GM19023 (cell line): ENCODE measurements at regions not wholly inside any gene's neighbourhood (a gene's known extent, or its start where the extent isn't known, plus 50 kb on each side); places are given as distances from the start of the nearest gene placed in this dataset.
A peak's percentile ranks its signal among the peaks of the same experiment; 100 is the strongest.

Experiments used
- ATAC-seq: cut with Tn5 transposase; IDR thresholded peaks from one replicate; pipeline ENCODE4 v1.9.1; 2021; ENCODE audit warnings: mild to moderate bottlenecking, moderate library complexity; ENCODE audit not compliant: unreplicated experiment

DNA sequence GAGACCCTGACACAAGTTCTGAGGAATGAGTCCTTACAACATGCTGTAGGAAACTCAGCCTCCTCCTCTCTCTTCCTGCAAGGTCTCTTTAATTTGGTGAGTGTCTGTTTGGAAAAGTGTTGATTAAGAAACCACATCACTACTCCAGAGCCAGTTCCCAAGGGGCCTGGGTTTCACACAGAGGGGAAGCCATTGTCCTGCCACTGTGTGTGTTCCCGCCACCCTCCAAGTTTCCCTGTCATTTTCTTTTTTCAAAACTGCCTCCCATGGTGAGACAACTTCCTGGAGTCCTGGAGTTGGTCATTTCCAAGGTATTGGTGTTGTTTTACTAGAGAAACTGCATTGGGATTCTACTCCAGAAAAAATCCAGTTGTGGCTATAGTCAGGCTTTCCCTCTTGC, 232.0 kb upstream of the PARD3B start:
- ATAC-seq = no peak

DNA sequence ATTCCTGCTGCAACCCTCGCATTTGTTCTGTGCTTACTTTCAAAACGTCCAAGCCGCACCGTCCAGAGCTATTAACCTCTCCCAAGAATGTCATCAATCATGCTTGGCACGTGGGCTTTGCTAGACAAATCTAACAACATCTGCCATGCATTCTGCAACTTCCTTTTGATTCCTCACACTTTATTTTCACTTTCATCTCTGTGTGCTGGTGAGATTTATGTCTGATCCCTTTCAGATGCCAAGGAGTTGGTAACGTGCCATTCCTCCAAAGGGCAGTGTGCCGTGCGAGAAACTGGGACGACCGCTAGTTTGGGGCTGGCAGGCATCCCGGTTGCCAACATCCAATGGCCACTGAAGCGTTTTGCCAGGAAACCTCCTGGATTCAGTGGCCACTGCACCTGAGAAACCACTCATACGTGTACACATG, 230.0 kb upstream of the PARD3B start:
- no peak for ATAC-seq

DNA sequence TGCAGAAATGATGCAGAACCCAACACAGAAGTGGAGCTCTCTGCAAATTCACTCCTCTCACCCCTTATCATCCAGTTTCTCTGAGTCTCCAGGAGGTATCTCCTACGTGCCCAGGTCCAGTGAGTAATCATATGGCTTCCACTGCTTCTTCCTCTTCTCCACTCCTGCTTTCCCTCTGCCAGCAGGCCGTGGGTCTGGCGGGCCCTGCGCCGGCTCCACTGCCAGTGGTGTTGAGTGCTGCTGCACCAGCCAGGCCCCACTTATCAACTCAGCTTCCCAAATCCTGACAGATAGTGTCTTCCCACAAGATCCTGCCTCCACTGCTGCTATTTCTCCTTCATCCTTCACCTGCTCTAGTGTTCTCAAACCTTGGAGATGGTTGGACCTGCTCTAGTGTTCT, 227.6 kb upstream of the PARD3B start:
- ATAC-seq = no peak

DNA sequence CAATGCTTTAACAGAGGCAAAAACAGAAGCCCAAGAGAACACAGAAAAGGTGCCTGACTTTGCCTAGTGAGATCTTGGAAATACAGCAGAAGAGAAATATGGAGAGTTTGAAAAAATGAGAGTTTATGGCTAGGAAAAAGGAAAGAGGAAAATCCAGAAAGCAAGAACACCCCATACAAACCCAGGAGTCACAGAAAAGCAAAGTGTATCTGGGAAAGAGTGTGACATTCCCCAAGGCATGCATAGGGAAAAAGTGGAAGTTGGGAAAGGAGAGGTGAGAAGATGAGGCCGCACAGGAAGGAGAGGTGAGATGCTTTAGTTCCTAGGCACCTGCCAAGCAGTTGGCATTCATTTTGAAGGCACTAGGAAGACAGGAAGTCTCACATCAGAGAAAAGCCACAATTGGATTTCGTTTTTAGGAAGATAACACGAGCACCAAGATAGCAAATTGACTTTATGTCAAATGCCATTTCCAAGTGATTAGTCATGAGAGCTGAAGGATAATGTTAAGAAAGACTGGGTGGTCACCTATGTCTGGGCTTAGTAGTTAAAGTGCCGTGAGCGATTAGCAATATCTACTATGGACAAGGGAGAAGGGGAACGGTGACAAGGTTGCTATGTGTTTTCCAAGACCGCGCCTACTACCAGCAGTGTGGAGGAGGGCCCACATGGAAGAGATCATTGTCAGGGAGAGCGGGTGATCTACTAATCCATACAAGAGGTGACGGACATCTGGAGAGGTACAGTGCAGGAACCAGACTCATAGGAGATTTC, 224.1 kb upstream of the PARD3B start:
- no peak for ATAC-seq

DNA sequence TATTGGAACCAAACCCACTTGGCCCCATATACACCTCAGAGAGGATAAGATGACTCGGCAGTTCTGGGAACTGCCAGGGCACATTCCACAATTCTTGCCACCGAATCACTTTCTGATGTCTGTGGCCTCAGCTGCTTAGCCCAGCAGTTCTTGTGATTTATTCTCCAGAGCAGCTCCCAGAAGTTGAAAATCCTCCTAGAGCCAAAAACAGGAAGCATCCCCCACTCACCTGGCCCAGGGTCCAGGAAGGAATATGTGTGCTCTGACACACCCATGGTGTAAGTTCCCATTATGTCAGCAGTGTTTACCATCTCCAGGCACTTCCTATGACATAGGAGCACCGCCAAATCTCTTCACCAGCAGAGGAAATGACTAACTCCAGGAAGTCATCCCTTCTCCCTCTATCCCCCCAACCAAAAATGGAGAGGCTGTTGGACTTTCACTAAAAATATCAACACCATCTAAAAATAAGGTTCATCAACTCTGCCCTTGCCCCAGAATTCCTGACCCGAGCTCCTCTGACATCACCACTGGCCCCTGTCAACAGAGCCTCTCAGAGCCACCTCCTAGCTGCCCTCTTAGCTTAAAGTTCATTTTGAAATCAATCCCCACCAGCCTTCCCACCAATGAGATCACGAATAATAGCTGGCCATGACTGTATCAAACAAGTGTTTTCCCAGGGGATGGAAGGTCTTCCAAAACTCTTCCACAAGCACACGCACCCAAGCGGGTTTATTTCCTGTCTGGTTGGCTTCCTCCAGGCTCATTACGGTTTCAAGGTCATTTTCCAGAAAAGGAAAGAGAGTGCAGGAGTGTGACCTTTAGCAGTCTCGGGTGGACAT, 223.1 kb upstream of the PARD3B start:
- ATAC-seq = no peak

DNA sequence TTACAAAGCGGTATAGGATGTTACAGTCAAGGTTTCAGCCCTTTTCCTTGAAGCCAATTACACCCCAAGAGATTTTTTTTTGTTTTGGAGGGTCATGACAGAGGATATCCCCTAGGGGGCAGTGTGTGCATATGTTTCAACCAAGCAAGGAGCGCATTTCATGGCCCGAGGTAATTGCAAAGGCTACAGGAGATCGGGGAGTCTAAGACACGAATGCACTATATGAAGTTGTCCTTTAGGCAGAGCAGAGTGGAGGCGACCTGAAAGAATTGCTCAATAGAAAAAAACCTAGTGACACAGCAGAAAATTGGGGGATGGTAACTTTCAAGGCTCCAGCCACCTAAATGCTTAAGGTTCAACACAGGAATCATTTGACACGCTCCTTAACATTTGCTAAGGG, 219.8 kb upstream of the PARD3B start:
- ATAC-seq = peak; percentile 89

DNA sequence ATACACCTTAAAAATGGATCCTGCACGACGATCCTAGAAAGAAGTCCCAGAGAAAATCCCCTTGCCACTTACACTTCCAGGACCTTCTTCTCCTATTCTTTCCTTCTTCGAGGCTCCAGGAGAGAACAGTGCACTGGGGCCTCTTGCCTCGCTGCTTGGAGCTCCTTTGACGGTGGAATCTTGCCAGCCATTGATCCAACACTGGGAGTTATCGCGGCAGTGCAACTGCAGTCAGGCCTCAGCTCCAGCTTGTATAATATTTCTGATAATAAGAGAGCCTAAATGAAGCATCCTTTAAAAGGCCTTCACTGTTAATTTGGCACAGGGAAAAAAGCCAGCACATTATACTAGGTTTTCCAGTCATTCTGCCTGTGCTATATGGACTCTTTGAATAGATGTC, 216.9 kb upstream of the PARD3B start:
- no peak for ATAC-seq

DNA sequence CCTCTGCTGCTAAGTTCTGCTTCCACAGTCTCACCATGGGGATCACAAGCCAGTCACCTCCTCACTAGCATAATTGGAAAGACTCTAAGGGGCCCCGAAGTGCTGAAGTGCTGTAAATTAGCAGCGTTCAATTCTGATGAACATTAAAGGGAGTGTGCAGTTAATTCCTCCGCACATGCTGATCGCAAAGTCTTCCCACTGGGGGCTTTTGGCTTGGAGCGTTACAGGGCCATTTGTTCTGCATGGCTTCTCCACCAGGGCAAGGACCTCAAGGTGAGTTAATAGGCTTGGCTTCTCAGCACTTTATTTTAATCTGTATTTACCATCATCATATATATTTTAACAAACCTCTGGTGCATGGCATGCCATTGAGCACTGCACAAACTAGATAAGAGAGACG, 216.3 kb upstream of the PARD3B start:
- no peak for ATAC-seq

DNA sequence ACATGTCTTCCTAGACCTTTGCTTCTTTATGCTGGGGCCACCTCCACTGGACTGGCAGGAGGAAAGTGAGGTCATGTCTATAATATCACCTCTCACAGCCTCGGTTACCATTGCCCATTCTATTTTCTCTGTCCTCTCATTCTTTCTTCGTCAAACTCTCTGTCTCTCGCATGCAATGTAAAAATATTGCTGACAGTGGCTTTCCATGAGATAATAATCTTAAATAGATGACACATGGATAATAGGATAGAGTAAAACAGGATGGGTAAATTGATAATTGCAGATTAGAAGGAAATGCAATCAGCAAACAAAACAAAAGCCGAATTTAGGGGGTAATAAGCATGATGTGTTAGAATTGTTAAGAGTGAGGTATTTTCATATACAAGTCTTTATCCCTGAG, 215.7 kb upstream of the PARD3B start:
- no peak for ATAC-seq

DNA sequence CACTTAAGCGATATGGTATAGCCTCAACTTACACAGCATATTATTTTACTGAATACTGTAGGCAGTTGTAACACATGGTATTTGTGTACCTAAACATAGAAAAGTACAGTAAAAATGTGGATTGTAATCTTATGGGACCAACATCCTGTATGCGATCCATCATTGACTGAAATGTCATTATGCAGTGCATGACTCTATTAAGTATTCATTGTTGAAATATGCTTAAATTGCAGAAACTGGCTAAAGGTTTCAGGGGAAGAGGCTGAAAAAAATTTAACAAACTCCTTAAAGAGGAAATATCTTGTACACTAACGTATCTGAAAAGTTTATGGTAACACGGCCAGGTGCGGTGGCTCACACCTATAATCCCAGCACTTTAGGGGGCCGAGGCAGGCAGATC, 214.1 kb upstream of the PARD3B start:
- no peak for ATAC-seq

DNA sequence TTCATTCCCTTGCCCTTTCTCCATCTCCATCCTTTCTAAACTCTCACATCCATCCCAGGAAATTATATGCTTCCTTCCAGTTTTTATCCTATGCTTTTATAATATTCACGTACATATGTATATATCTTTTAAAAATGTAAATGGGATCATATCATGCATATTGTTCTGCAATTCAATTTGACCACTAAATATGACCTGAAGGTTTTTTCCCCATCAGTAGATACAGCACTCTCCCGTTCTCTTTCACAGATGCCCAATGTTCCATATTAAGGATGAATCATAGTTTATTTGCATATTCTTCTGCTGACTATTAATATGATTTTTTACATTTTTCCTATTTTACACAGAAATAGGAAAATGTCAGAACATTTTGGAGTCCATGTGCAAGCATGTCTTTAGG, 213.3 kb upstream of the PARD3B start:
- no peak for ATAC-seq

DNA sequence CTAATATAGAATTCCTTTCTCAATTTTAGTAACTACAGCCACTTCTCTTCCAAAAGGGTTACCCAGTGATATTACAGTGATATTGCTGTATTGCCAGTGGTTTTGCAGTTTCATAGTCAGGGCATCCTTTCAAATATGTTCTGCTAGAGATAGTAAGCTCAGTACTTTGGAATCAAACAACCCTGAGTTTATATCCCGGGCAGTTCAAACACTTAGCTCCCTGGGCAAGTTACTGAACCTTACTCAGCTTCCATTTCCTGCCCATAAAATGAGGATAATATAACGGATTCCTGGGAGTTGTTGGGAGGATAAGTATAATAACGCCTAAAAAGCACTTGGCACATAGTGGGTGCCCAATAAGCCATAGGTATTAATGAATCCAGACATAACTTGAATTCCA, 212.6 kb upstream of the PARD3B start:
- no peak for ATAC-seq

DNA sequence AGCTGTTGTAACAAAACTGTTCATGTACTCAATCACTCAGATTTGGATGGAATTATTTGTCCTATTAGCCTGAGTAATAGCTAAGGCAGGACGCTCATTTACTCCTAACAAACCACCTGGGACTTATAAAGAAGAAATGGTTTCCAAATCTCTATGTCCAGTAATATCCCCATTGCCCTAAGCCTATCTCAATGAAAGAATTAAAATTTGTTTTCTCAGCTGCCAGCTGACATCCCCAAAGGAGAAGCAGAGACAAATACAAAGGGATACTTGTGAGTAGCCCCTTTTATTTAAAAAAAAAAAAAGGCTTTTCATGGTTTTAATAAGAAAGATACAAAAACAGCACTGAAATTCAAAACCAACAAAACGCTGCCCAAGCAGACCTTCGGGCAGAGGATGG, 211.4 kb upstream of the PARD3B start:
- ATAC-seq = no peak

DNA sequence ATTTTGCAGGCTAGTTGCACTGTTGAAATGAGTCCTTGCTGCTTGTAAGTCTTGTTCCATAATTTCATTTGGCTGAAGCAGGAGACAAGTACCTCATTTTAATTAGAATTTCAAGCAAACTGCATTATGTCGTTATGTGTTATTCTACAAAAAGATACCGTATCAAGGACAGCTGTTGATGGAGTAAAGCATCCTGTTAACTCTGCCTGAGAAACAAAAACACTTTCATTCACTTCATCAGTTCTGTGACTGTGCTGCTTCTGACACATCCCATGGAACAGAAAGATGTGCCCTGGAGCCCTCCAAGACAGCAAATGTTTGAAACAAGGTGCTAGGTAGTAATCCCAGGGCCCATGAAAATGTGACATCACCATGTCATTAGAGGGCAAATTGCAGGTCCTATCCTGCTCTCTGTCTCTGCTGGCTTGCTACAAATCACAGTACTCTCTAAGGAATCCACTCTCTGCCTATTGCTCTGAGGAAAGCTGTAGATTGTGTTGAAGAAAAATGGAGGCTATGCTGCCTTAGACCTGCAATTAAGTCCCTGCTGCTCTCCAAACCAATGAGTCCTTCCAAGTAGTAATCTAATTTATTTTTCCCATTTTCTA, 209.7 kb upstream of the PARD3B start:
- ATAC-seq = no peak

DNA sequence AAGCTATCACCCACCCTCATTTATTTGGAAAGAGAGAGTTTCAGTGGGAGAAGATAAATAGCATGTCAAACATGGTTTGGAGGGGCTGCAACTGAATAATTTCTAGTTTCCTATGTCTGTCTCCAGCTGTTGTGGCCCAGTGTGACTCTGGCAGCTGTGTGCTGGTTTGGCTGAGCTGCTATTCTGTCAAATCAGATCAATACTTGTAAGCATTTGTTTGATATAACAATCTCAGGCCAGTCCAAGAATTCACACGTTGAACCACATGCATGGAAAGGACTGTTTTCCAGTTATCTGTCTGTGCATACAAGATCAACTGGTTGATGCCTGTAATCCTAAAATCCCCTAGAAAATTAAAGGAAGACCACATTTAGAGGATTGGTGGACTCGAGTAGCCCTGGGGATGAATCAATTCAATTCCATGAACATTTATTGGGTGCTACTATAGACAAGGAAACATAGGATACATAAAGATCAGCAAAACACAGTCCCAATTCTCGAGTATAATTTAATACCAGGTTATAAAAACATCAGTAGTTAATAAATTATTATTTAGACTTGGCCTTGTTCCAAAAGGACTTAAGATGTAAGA, 209.0 kb upstream of the PARD3B start:
- ATAC-seq = no peak

DNA sequence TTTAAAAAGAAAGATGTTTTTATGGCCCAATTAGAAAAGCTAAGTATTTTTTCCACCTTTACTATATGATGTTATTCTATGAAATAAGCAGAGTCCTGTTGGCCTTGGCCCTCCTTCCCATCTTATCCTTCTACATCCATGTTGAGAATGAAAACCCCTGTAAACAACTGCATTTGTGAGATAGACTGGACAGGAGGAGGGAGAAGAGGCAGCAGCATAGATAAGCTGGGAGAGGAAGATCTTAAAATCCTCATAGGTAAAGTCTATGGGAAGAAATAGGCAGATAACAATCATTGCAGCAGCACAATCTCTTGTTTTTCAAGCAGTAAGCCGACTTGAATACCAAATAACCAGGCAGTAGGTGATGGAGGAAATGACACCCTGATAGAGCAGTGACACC, 207.6 kb upstream of the PARD3B start:
- no peak for ATAC-seq

DNA sequence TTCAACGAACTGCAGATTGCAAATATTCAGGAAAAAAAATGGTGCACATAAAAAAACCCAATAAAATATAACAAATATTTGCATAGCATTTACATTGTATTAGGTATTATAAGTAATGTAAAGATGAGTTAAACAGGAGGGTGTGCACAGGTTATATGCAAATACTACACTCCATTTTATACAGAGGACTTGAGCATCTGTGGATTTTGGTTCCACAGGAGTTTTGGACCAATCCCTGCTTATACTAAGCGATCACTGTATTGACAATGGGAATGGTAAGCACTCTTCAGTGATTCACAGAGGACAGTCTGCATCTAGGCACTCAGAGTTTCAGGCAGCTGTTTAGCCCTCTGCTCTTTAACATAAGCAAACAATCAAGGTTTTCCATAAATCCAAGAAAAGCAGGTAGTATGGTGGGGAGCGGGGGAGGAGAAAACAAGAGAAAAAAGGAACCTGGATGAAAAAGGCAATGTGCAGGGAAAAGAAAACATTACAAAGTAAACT, 206.0 kb upstream of the PARD3B start:
- no peak for ATAC-seq

DNA sequence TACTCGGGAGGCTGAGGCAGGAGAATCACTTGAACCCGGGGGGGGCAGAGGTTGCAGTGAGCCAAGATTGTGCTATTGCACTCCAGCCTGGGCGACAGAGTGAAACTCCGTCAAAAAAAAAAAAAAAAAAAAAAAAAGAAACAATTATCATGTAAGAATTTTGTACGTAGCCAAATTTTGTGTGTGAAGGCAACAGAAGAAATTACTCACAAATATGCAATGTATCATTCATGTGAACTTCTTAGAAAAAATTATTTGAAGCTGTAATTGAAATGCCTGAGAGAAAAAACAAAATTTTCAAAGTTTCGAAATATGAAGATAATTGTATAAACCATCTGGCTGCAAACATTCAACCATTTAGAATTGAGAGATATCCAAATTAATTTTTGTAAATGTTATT, 204.8 kb upstream of the PARD3B start:
- ATAC-seq = no peak

DNA sequence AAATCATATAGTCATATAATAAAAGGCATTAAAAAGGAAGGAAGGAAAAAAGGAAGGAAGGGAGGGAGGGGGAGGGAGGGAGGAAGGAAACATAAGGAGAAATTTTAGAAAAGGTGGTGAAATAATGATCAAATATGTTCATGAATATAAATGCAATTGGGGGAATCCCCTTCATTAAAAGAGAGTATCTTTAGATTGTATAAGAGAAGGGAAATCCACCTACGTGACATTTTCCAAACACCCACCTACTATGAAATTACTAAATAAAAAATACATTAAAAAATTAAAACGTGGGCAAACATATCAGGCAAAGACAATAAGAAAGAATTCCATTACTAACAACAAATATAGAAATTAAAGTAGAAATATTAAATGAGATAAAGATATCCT, 203.4 kb upstream of the PARD3B start:
- no peak for ATAC-seq

DNA sequence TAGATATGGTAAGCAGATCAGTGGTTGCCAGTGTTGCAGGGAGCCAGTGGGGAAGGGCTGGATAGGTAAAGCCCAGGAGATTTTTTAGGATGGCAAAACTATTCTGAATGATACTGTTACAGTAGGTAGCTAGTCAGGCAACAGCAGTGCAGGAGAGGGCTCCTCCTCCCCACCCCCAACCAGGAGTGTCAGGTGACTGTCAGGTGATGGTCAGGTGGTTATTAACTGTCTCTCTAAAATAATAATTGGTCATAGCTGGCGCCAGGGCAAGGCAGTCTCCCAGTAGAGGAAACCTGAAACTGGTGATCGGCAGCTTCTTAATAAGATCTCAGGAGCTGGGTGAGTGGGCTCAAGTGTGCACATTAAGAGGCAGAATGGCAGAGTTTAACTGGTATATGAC, 201.6 kb upstream of the PARD3B start:
- no peak for ATAC-seq

DNA sequence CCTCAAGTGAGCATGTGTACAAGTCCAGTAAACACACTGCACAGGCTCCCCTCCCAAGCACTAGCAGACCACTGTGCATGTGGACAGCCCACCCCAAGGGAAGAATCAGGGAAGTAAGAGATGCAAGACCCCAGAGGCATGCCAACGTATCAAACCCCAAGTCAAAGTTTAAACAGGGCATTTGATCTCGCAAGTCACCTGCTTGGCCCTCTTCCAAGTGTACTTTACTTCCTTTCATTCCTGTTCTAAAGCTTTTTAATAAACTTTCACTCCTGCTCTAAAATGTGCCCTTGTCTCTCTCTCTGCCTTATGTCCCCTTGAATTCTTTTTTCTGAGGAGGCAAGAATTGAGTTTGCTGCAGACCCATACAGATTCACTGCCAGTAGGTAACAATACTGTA, 201.2 kb upstream of the PARD3B start:
- ATAC-seq = no peak
